Hepatocyte (in vitro differentiated cells): ENCODE measurements at regions not wholly inside any gene's neighbourhood (a gene's known extent, or its start where the extent isn't known, plus 50 kb on each side); places are given as distances from the start of the nearest gene placed in this dataset.

Experiments used
- CTCF ChIP-seq: fragments of 200-600 bp; sonication (generic); IDR thresholded peaks from 2 replicates; pipeline ENCODE4 v1.5.1; 2016; ENCODE audit warnings: antibody characterized with exemption, mild to moderate bottlenecking; ENCODE audit not compliant: poor library complexity
- EZH2 ChIP-seq: fragments of 200-600 bp; sonication (generic); IDR thresholded peaks from 2 replicates; pipeline ENCODE4 v1.6.1; 2016; ENCODE audit warnings: antibody characterized with exemption, mild to moderate bottlenecking, borderline replicate concordance
- EZH2phosphoT487 ChIP-seq: fragments of 200-600 bp; sonication (generic); IDR thresholded peaks from one replicate; pipeline ENCODE4 v1.6.1; 2018; ENCODE audit warnings: antibody characterized with exemption, mild to moderate bottlenecking, low read depth, moderate library complexity; ENCODE audit not compliant: unreplicated experiment, severe bottlenecking

- TF ChIP-seq CTCF, result no peak
- TF ChIP-seq EZH2, result no peak
- TF ChIP-seq EZH2phosphoT487, result no peak
These were observed 206.6 kb upstream of the GUCY1A2 start for GRCh38 chr11:107224836-107225235.
